ENCODE measurements at regions not wholly inside any gene's neighbourhood (a gene's known extent, or its start where the extent isn't known, plus 50 kb on each side); places are given as distances from the start of the nearest gene placed in this dataset.

DNA sequence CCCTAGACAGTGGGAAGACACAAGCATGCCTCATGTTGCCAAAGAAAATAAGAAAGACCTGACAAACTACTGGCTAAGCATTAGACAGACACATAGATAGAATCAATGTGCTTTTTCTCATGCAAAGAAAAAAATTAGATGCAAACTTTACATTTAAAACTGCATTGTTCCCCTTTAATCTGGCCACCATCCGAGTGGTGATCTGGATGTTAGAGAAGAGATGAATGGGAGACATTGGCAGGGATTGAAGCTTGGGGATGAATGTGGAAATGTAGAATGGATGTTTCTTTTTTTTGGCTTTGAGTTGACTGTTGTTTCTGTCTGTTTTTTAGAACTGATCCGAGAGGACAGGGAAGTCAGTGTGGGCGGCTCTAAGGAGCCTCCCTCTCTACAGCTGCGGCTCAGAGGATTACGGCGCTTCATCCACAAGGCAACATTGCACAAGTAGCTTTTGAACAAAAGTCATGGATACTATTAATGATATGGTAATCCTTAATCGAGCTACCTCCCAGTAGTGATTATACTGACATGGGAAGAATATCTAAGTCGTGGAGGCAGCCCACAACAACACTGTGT is 53.0 kb downstream of the HELT start:
- DNase-seq (ENCODE audit: low spot score), result no peak
- intact Hi-C loops (cut with DNase I), result no loop called here

DNA sequence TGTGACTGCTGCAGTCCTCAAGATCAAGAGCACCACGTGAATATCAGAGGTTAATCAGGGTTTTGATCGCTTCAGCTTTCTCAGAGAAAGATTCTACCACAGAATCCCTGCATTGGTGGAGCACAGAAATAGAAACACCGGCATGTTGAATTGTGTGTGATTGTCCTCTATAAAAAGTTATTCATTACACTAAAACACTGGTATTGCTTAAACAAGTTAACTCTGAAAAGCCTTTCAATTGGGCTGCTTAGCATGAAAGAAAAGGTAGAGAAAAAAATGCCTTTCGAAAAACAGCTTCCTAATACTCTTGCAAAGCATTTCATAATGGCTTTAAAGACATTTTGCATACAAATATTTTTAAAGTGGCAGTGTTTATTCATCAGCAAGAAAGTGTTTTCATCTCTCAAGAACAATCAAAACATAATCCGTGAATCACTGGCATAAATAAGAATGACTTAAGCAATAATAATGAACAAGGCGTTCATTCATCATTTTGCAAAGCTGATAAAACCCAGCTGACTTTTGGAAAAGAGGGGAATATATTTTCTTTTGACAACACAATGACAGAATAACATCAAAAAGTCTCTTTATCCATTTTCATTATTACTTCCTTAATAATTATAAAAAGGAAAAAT is 61.1 kb downstream of the HELT start:
- DNase-seq (ENCODE audit: low spot score), result no peak
- intact Hi-C loops (cut with DNase I), result no loop called here

DNA sequence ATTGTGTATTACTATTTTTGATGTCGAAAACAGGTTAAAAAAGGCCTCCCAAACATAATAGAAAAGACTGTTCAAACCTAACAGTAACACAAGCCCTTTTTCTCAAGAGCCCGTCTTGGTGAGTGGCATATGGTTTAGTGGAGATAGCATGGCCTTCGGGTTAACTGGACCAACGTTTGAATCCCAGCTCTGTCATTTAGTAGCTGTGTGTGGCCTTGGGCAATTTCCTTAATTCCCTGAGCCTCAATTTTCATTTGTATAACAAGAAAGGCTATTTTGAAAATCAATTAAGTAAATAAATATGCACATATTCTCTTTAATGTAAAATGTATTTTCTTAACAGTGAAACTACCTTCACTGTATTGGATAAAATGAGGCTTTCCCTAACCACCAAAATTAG is 62.3 kb downstream of the HELT start:
- intact Hi-C loops (cut with DNase I), result no loop called here
- no peak for DNase-seq (ENCODE audit: low spot score)

DNA sequence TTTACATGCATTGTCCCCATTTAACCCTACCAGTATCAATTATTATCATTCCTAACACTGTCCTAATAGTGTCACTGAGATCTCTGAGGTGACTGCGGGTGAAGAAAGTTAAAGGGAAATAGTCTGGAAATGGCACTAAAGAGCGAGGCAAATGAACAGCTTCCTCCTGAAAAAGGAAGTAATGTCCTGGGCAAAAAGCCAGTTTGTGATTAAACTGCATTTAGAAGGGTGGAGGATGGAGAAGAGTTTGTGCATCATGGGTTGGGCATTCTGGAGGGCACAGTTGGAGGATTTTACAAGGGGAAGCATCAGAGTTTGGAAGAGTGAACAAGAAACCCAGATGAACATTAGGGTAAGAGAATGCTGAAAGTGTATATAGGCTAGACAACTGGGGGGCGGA is 60.5 kb upstream of the SLC25A4 start:
- intact Hi-C loops (cut with DNase I), result no loop called here
- DNase-seq (ENCODE audit: low spot score), result no peak

DNA sequence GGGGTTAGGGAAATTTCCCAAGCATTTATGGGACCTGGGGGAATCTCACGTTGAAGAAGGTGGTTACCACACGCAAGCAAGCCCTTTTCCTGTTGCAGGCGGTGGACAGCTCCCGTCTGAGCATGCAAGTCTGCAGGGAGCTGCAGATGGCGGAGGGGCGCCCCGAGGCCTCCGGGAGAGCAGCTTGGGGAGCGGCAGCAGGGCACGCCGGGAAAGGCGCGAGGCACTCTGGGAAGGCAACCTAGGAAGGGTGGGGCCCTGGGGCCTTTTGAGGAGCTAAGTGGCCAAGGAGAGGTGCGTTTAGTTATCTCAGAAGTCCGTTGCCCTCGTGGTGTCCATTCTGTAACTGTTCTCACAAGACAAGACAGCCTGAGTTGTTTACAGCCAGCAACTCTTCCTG is 57.0 kb upstream of the SLC25A4 start:
- DNase-seq (ENCODE audit: low spot score), result no peak
- intact Hi-C loops (cut with DNase I), result no loop called here

DNA sequence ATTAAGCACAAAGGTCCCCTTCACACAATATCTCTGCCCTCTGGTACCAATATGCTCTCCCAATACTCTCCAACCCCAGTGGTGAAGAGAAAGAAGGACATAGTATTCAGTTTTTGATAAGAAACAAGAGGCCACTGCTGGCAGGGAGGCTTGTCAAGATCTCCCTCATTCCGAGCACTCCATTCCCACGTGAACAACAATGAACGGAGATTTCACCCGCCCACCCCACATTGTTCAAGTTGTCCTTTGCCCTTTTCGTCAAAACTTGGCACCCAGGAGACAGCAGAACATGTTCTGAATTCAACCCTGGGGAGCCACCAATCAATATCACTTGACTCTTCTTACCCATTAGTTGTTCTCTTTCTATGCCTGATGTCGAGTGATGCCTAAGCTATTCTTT is 54.2 kb upstream of the SLC25A4 start:
- DNase-seq (ENCODE audit: low spot score), result no peak
- intact Hi-C loops (cut with DNase I), result no loop called here

DNA sequence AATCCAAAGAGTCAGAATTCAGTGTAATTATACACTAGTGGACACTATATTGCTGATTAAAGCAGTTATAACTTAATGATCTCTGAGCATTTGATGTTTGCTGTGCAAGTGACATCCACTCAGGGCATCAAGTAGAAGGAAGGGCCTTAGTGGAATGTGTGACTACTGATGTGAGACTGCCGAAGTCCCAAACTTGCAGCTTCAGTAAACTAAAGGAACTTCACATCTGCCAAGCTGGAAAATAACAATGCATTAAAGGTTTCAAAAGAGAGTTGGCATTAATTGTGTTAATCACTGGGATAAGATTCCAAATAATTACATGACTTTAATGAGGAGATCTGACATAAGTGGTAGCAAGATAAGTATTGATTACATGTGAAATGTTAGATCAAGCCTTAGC is 52.5 kb upstream of the SLC25A4 start:
- no peak for DNase-seq (ENCODE audit: low spot score)
- intact Hi-C loops (cut with DNase I), result loop anchor here (10.0 kb wide), 1 partner anchor 346 kb away; no protein-coding TSS in a partner anchor

DNA sequence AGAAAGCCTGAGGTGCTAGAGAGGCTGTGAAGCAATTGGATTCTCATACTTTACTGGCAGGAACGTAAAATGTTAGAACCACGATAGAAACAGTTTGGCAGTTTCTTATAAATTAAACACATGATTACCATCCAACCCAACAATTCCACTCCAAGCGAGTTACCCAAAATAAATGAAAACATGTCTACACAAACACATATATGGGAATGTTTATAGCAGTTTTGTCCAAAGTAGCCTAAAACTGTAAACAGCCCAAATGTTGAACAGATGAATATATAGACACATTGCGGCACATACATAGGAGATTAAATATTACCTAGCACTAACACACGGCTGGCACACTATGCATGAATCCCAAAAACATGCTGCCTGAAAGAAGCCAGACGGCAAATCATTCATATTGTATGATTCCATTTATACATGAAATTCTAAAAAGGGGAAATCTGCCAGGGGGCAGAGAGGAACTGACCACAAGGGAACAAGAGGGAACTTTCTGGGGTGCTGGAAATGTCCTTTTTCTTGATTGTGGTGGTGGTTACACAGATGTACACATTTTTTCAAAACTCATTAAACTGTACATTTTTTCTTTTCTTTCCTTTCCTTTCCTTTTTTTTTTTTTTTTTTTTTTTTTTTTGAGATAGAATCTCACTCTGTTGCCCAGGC is 50.4 kb upstream of the SLC25A4 start:
- no peak for DNase-seq (ENCODE audit: low spot score)
- intact Hi-C loops (cut with DNase I), result loop anchor here (10.0 kb wide), 1 partner anchor 348 kb away; no protein-coding TSS in a partner anchor
